ENCODE measurements at regions not wholly inside any gene's neighbourhood (a gene's known extent, or its start where the extent isn't known, plus 50 kb on each side); places are given as distances from the start of the nearest gene placed in this dataset.

GRCh38 chr13:23488442-23488841 lies 54.9 kb upstream of the SACS start:
- DNase-seq (ENCODE audit: low read depth), result no peak

GRCh38 chr13:23496255-23496654 lies 62.8 kb upstream of the SACS start:
- DNase-seq (ENCODE audit: low read depth), result no peak

- DNase-seq (ENCODE audit: low read depth), result no peak
These were observed 63.7 kb upstream of the SACS start for GRCh38 chr13:23497191-23497590.

- DNase-seq (ENCODE audit: low read depth), result peak; percentile 61
These were observed 67.3 kb upstream of the SACS start for GRCh38 chr13:23500849-23501248.

- no peak for DNase-seq (ENCODE audit: low read depth)
These were observed 66.0 kb upstream of the TNFRSF19 start for GRCh38 chr13:23504180-23504579.

GRCh38 chr13:23505007-23505406 lies 65.2 kb upstream of the TNFRSF19 start:
- peak; percentile 49 for DNase-seq (ENCODE audit: low read depth)

GRCh38 chr13:23506071-23506806 lies 64.0 kb upstream of the TNFRSF19 start:
- no peak for DNase-seq (ENCODE audit: low read depth)

- peak; percentile 95 for DNase-seq (ENCODE audit: low read depth)
These were observed 63.4 kb upstream of the TNFRSF19 start for GRCh38 chr13:23506807-23507291.

- DNase-seq (ENCODE audit: low read depth), result peak; percentile 85
These were observed 60.2 kb upstream of the TNFRSF19 start for GRCh38 chr13:23509781-23510543.

- no peak for DNase-seq (ENCODE audit: low read depth)
These were observed 59.7 kb upstream of the TNFRSF19 start for GRCh38 chr13:23510544-23510916.

GRCh38 chr13:23510979-23511735 lies 59.1 kb upstream of the TNFRSF19 start:
- DNase-seq (ENCODE audit: low read depth), result peak; percentile 46

- no peak for DNase-seq (ENCODE audit: low read depth)
These were observed 57.3 kb upstream of the TNFRSF19 start for GRCh38 chr13:23512762-23513395.

- DNase-seq (ENCODE audit: low read depth), result no peak
These were observed 56.8 kb upstream of the TNFRSF19 start for GRCh38 chr13:23513455-23513854.

- no peak for DNase-seq (ENCODE audit: low read depth)
These were observed 56.1 kb upstream of the TNFRSF19 start for GRCh38 chr13:23514076-23514475.

- no peak for DNase-seq (ENCODE audit: low read depth)
These were observed 55.1 kb upstream of the TNFRSF19 start for GRCh38 chr13:23515116-23515515.

GRCh38 chr13:23516190-23516589 lies 54.0 kb upstream of the TNFRSF19 start:
- DNase-seq (ENCODE audit: low read depth), result no peak

- no peak for DNase-seq (ENCODE audit: low read depth)
These were observed 53.5 kb upstream of the TNFRSF19 start for GRCh38 chr13:23516702-23517101.

GRCh38 chr13:23518231-23518630 lies 52.0 kb upstream of the TNFRSF19 start:
- no peak for DNase-seq (ENCODE audit: low read depth)
